OCI-LY1 (cell line): ENCODE measurements at regions not wholly inside any gene's neighbourhood (a gene's known extent, or its start where the extent isn't known, plus 50 kb on each side); places are given as distances from the start of the nearest gene placed in this dataset.

Experiments
- H2AFZ ChIP-seq: fragments of 200-600 bp; sonication (generic), shearing (Covaris generic); 2 replicates; pipeline ENCODE4 v1.6.0; 2014; ENCODE audit warnings: antibody characterized with exemption, mild to moderate bottlenecking, low read length
- H3F3A ChIP-seq: fragments of 200-600 bp; sonication (generic), shearing (Covaris generic); 2 replicates; pipeline ENCODE4 v1.6.0; 2014; ENCODE audit warnings: mild to moderate bottlenecking, antibody characterized with exemption, low read length, moderate library complexity; ENCODE audit not compliant: insufficient read depth
- H3K27ac ChIP-seq: fragments of 200-600 bp; sonication (generic); 2 replicates; pipeline ENCODE4 v1.5.1; 2014; ENCODE audit warnings: low read length, mixed run types, mild to moderate bottlenecking, low read depth; ENCODE audit not compliant: poor library complexity, severe bottlenecking
- H3K27me3 ChIP-seq: fragments of 200-600 bp; sonication (generic); 2 replicates; pipeline ENCODE4 v1.6.0; 2014; ENCODE audit warnings: antibody characterized with exemption, mild to moderate bottlenecking, low read length, moderate library complexity; ENCODE audit not compliant: insufficient read depth
- H3K36me3 ChIP-seq: fragments of 200-600 bp; sonication (generic); 2 replicates; pipeline ENCODE4 v1.6.1; 2014; ENCODE audit warnings: mild to moderate bottlenecking, antibody characterized with exemption, low read length, moderate library complexity, mixed read lengths; ENCODE audit not compliant: insufficient read depth
- H3K4me1 ChIP-seq: fragments of 200-600 bp; sonication (generic); 2 replicates; pipeline ENCODE4 v1.5.1; 2014; ENCODE audit warnings: mild to moderate bottlenecking, low read length, moderate library complexity; ENCODE audit not compliant: insufficient read depth, severe bottlenecking
- H3K4me2 ChIP-seq: fragments of 200-600 bp; sonication (generic), shearing (Covaris generic); 2 replicates; pipeline ENCODE4 v1.6.1; 2014; ENCODE audit warnings: low read length
- H3K4me3 ChIP-seq: fragments of 200-600 bp; sonication (generic); 2 replicates; pipeline ENCODE4 v1.5.1; 2014; ENCODE audit warnings: low read length, low read depth, mild to moderate bottlenecking, mixed read lengths; ENCODE audit not compliant: poor library complexity, severe bottlenecking
- H3K79me2 ChIP-seq: fragments of 200-600 bp; shearing (Covaris generic); 2 replicates; pipeline ENCODE4 v1.6.1; 2016; ENCODE audit warnings: mixed run types, low read length, mixed read lengths; ENCODE audit not compliant: insufficient read depth
- H3K9ac ChIP-seq: fragments of 200-600 bp; sonication (generic), shearing (Covaris generic); 2 replicates; pipeline ENCODE4 v1.6.1; 2014; ENCODE audit warnings: mild to moderate bottlenecking, low read length, mixed read lengths
- H3K9me2 ChIP-seq: fragments of 200-600 bp; sonication (generic), shearing (Covaris generic); 2 replicates; pipeline ENCODE4 v1.6.1; 2014; ENCODE audit warnings: low read depth, mild to moderate bottlenecking, low read length, mixed read lengths
- H3K9me3 ChIP-seq: fragments of 200-600 bp; shearing (Covaris generic); 2 replicates; pipeline ENCODE4 v1.6.1; 2014; ENCODE audit warnings: low read length, mixed read lengths
- H4K20me1 ChIP-seq: fragments of 200-600 bp; sonication (generic), shearing (Covaris generic); 2 replicates; pipeline ENCODE4 v1.6.0; 2016; ENCODE audit warnings: mild to moderate bottlenecking, low read length; ENCODE audit not compliant: insufficient read depth
- EZH2 ChIP-seq: fragments of 200-600 bp; sonication (generic), shearing (Covaris generic); IDR thresholded peaks from 2 replicates; pipeline ENCODE4 v1.8.0; 2017; ENCODE audit warnings: borderline replicate concordance, mixed run types, mild to moderate bottlenecking, antibody characterized with exemption, low read length, moderate library complexity, mixed read lengths
- TF ChIP-seq, protein P1 (sequence below): fragments of 200-600 bp; sonication (generic), shearing (Covaris generic); IDR thresholded peaks from 2 replicates; pipeline ENCODE4 v1.5.1; 2017; ENCODE audit warnings: mild to moderate bottlenecking, antibody characterized with exemption, low read length, moderate library complexity, mixed read lengths

GRCh38 chr6:156420172-156420993 is 356.8 kb upstream of the ARID1B start:
- Histone ChIP-seq H3K9ac (no peak overlapping the region), H3F3A (no peaks in the 10 kb centered on the region), H3K4me1 (no peaks in the 10 kb centered on the region), H3K36me3 (no peaks in the 10 kb centered on the region), H3K27ac (no peak overlapping the region), H3K9me3 (no peaks in the 10 kb centered on the region), H3K79me2 (no peaks in the 10 kb centered on the region), H3K4me3 (no peak overlapping the region), H3K4me2 (no peak overlapping the region), H3K9me2 (no peaks in the 10 kb centered on the region), H2AFZ (no peak overlapping the region), H3K27me3 (no peaks in the 10 kb centered on the region), H4K20me1 (no peaks in the 10 kb centered on the region)
- TF ChIP-seq, protein P1, sequence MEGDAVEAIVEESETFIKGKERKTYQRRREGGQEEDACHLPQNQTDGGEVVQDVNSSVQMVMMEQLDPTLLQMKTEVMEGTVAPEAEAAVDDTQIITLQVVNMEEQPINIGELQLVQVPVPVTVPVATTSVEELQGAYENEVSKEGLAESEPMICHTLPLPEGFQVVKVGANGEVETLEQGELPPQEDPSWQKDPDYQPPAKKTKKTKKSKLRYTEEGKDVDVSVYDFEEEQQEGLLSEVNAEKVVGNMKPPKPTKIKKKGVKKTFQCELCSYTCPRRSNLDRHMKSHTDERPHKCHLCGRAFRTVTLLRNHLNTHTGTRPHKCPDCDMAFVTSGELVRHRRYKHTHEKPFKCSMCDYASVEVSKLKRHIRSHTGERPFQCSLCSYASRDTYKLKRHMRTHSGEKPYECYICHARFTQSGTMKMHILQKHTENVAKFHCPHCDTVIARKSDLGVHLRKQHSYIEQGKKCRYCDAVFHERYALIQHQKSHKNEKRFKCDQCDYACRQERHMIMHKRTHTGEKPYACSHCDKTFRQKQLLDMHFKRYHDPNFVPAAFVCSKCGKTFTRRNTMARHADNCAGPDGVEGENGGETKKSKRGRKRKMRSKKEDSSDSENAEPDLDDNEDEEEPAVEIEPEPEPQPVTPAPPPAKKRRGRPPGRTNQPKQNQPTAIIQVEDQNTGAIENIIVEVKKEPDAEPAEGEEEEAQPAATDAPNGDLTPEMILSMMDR = no peak
- no peak for TF ChIP-seq EZH2

DNA sequence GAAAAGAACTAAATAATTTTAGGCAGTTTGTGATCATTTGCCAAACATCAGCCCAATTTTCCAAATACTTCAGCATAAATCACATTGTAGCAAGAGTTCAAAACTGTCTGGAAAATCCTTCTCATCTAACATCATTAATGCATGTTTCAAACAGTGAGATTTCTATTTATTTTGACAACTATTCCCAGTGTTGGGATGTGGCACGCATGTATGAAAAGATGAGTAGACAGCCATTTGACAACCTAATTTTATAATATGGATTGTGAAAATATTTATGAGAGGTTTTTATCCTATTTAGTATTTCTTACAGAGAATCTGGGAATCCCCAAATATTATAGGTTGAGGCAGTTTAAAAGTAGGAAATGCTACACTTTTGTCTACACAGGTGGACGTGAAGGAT is 357.6 kb upstream of the ARID1B start:
- Histone ChIP-seq H3K27me3 (no peaks in the 10 kb centered on the region), H3K9me2 (no peaks in the 10 kb centered on the region), H3K9me3 (no peaks in the 10 kb centered on the region; the same call in 1 of the 2 replicates)

GRCh38 chr6:156418253-156418652 is 358.9 kb upstream of the ARID1B start:
- no peak overlapping the region for H3K27ac ChIP-seq
- no peaks in the 10 kb centered on the region for H3F3A ChIP-seq
- H3K36me3 ChIP-seq = no peaks in the 10 kb centered on the region
- no peak overlapping the region for H3K4me3 ChIP-seq
- no peaks in the 10 kb centered on the region for H3K27me3 ChIP-seq
- H3K4me1 ChIP-seq = no peaks in the 10 kb centered on the region
- TF ChIP-seq, protein P1 = no peak
- TF ChIP-seq EZH2 = no peak
- H2AFZ ChIP-seq = no peak overlapping the region
- no peak overlapping the region for H3K4me2 ChIP-seq
- H4K20me1 ChIP-seq = no peaks in the 10 kb centered on the region
- no peaks in the 10 kb centered on the region for H3K9me2 ChIP-seq
- H3K9me3 ChIP-seq = no peaks in the 10 kb centered on the region; the same call in 1 of the 2 replicates
- H3K79me2 ChIP-seq = no peaks in the 10 kb centered on the region
- H3K9ac ChIP-seq = no peak overlapping the region

More for the DNA sequence above, 357.6 kb upstream of the ARID1B start:
- Histone ChIP-seq H3K36me3 (no peaks in the 10 kb centered on the region), H3K27ac (no peak overlapping the region), H3K9ac (no peak overlapping the region), H2AFZ (no peak overlapping the region), H3K79me2 (no peaks in the 10 kb centered on the region), H3K4me3 (no peak overlapping the region), H3K4me2 (no peak overlapping the region), H3K4me1 (no peaks in the 10 kb centered on the region), H3F3A (no peaks in the 10 kb centered on the region), H4K20me1 (no peaks in the 10 kb centered on the region)
- TF ChIP-seq, protein P1 = no peak
- no peak for TF ChIP-seq EZH2
